ENCODE measurements at regions not wholly inside any gene's neighbourhood (a gene's known extent, or its start where the extent isn't known, plus 50 kb on each side); places are given as distances from the start of the nearest gene placed in this dataset.

- TF ChIP-seq MXI1 (conservative IDR thresholded peaks at IDR 0.05; ENCODE audit: poor library complexity, severe bottlenecking): no peak
- TF ChIP-seq POLR2AphosphoS5 (IDR thresholded peaks at IDR 0.05): no peak
- TF ChIP-seq, protein P1, sequence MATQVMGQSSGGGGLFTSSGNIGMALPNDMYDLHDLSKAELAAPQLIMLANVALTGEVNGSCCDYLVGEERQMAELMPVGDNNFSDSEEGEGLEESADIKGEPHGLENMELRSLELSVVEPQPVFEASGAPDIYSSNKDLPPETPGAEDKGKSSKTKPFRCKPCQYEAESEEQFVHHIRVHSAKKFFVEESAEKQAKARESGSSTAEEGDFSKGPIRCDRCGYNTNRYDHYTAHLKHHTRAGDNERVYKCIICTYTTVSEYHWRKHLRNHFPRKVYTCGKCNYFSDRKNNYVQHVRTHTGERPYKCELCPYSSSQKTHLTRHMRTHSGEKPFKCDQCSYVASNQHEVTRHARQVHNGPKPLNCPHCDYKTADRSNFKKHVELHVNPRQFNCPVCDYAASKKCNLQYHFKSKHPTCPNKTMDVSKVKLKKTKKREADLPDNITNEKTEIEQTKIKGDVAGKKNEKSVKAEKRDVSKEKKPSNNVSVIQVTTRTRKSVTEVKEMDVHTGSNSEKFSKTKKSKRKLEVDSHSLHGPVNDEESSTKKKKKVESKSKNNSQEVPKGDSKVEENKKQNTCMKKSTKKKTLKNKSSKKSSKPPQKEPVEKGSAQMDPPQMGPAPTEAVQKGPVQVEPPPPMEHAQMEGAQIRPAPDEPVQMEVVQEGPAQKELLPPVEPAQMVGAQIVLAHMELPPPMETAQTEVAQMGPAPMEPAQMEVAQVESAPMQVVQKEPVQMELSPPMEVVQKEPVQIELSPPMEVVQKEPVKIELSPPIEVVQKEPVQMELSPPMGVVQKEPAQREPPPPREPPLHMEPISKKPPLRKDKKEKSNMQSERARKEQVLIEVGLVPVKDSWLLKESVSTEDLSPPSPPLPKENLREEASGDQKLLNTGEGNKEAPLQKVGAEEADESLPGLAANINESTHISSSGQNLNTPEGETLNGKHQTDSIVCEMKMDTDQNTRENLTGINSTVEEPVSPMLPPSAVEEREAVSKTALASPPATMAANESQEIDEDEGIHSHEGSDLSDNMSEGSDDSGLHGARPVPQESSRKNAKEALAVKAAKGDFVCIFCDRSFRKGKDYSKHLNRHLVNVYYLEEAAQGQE (IDR thresholded peaks at IDR 0.05; ENCODE audit: borderline replicate concordance): no peak
Observed at GRCh38 chr2:16899958-16900357, 234.3 kb upstream of the CYRIA start.

Measured in neural cell (in vitro differentiated cells).